ENCODE measurements at regions not wholly inside any gene's neighbourhood (a gene's known extent, or its start where the extent isn't known, plus 50 kb on each side); places are given as distances from the start of the nearest gene placed in this dataset.

DNA sequence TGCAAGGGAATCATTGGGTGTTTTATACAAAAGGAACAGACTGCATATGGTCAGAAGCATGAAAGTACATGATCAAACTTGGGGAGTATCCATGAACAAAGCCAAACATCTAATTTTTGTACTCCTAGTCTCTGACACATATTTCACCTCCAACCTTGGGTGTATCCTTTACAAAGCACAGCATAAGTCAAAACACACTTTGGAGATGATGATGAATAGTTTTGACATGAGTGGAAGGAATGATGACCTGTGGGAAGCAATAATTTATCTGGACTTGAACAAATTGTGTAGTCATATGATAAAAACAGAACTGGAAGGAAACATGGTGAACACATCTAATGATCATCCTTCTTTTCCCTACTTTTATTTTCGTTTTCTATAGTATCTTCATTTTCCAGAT lies 108.7 kb upstream of the PLS3 start:
- no peak for TF ChIP-seq EP300 (IDR thresholded peaks at IDR 0.05)
- TF ChIP-seq, protein P1, sequence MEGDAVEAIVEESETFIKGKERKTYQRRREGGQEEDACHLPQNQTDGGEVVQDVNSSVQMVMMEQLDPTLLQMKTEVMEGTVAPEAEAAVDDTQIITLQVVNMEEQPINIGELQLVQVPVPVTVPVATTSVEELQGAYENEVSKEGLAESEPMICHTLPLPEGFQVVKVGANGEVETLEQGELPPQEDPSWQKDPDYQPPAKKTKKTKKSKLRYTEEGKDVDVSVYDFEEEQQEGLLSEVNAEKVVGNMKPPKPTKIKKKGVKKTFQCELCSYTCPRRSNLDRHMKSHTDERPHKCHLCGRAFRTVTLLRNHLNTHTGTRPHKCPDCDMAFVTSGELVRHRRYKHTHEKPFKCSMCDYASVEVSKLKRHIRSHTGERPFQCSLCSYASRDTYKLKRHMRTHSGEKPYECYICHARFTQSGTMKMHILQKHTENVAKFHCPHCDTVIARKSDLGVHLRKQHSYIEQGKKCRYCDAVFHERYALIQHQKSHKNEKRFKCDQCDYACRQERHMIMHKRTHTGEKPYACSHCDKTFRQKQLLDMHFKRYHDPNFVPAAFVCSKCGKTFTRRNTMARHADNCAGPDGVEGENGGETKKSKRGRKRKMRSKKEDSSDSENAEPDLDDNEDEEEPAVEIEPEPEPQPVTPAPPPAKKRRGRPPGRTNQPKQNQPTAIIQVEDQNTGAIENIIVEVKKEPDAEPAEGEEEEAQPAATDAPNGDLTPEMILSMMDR (IDR thresholded peaks at IDR 0.05), result no peak

Data from upper lobe of left lung (tissue), 4 donors.